SK-N-DZ (cell line): ENCODE measurements at regions not wholly inside any gene's neighbourhood (a gene's known extent, or its start where the extent isn't known, plus 50 kb on each side); places are given as distances from the start of the nearest gene placed in this dataset.
"Not testable (repeated sequence)": the region's sequence is repeated elsewhere in the genome, so short reads cannot be mapped to it uniquely, and the experiment has no call there.

Experiments used
- DNase-seq: peaks from one replicate; pipeline ENCODE4 v3.0.0-alpha.2; 2015; ENCODE audit warnings: low spot score

DNA sequence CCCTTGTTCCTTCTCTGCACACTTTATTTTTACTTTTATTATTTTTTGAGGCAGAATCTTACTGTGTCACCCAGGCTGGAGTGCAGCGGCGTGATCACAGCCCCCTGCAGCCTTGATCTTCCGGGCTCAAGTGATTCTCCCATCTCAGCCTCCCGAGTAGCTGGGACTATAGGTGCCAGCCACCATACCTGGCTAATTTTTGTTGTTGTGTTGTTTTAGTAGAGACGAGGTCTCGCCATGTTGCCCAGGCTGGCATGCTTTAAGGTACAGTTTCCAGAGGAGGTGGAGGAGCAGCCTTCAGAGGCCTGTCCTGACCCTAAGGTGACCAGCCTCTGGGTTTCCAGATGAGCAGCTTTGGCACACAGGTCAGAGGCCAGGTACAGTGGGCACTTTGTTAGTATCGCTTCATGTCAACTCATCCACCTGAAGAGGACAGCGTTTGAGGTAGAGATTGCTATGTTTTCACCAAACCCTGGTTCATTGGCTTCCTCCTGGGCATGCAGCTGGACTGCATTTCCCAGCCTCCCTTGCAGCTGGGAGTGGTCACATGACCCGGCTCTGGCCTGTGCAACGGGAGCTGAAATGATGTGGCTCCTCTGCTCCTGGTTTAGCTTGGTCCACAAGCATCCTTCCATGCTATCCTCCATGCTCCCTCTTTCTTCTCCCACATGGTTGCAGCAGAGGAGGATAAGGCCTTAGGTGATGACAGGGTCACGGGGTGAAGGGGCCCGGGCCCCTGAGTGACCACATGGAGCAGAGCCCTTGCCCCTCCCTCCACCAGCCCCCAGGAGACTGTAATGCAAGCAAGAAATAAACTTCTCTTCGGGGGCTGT, 139.3 kb upstream of the IER5L start:
- peak; percentile 78 for DNase-seq

DNA sequence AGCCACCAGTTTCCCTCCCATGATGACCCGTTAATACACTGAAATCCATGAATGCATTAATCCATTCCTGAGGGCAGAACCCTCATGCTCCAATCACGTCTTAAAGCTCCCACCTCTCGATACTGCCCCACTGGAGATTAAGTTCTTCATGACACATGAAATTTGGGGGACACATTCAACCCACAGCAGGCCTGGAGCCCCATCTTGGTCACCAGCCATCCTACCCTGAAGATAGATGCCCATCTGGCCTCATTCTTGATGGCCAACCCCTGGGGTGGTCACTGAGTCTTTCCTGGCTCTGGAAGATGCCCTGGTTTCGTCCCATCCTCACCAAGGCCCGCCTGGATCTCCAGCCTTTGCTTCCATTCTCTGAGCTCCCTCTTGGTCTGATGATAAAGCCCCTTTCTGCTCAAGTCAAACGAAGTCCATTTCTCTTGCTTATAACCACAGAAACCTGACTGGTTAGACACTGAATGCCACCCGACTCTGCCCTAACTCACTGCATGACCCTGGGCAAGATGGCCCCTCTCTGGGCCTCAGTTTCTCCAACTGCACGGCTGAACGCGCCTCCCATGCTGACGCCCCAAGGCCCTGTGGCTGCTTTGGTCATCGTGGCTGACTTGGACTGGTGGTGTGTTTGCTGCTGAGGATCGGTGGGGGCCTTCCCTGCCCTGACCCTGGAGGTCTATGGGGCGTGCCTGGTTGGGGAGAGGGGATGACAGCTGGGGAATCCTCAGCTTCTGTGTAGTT, 138.4 kb upstream of the IER5L start:
- DNase-seq, result no peak

DNA sequence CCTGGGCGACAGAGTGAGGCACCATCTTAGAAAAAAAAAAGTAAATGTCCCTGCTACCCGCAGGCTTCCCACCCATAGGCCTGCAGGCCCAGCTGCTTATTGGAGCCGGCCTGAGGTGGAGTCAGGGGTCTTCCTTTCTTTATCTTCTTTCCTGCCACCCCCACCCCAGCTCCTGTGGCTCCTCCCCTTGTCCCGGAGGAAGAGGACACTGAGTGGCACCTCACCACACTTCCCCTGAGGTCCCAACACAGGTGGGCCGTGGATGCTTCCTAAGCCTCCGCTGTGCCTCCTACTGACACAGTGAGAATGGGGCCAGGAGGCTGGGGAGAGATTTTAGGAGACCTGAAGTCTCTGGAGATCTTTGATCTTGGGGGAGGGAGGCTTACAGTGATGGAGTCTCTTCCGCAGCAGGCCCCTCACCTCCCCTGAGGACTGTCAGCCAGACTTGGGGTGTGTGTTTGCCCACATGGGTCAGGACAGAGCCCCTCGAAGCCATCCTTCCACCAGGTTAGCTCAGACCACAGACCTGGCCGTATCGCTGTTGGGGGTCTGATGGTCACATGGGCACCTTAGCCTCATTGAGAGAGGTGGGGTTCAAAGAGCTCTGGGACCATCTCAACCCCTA, 135.4 kb upstream of the IER5L start:
- DNase-seq, result no peak

DNA sequence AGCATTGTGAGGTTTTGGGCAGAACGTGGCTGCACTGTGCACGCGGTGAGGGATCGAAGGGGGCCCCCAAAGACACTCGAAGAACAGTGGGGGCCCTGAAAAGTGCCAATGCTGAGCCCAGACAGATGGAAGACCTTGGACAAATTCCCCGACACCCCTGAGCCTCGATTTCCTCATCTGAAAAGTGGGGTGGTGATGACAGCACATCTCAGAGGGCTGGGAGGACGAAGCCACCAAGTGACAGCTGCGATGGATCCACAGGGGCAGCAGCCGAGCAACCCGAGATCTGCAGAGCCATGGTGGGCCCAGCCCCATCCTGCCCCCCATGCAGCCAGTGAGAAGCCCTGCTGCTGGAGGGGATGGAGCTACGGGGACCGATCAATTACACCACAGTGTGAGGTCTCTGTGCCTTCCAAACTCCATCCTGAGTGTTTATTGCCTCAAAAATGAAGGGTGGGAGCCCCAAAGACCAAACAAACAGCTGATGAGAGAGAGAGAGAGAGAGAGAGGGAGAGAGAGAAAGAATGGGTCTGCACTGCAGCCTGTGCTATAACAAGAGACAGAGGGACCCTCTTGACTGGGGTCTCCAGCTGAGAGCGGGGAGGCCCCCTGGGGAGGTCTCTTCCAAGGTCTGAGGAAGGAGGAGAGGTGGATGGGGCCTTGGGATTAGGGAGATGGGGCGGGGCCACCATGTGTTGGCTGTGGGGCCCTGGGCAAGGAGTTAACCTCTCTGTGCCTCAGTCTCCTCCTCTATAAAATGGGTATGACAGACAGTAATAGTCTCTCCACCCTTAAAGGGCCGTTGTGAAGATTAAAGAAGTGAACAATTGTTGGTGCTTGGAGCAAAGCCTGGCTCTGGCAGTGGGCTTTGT, 134.4 kb upstream of the IER5L start:
- no peak for DNase-seq

DNA sequence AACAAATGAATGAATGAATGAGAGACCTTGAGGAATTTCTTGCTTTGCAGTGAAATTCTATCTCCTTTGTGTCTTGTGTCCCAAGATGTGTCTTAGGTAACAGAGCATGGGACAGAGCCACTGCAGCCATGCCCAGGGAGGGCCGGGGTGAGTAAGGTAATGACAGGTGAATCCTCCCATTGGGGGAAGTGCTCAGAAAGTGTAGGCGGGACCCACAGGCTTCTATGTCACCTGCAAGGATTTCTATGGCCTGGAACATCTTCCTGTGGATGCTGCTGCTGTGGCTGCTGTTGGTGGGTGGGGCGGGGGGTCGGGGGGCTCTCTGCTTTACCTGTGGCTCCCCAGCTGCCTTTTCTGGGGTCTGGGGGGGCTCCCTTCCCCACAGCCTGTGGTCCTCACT, 133.6 kb upstream of the IER5L start:
- DNase-seq, result no peak

DNA sequence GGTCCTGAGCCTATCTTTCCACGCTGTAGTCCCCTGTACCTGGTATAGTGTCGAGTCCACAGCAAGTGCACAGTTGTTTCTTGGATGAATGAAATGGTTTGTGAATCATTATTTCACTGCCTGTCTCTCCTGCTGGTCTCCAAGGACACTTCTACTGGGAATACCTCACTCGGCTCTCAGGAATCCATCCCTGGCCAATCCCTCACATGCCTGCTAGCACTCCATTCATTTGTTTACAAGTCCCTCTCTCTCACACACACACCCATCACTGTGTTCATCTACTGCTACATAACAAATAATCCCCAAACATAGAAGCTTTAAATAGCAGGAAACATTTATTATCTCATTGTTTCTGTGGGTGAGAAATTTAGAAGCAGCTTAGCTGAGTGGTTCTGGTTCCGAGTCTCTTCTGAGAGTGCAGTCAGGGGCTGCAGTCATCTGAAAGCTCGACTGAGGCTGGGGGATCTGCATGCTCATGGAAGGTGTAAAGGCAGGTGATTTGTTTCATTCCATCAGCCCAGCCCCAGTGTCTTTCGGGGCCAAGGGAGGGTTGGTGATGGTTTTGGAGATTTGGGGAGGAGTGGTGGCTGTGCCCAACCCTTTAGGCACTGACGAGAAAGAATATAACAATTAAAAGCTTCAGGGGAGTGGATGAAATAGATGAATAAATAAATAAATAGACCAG, 132.7 kb upstream of the IER5L start:
- DNase-seq, result no peak

DNA sequence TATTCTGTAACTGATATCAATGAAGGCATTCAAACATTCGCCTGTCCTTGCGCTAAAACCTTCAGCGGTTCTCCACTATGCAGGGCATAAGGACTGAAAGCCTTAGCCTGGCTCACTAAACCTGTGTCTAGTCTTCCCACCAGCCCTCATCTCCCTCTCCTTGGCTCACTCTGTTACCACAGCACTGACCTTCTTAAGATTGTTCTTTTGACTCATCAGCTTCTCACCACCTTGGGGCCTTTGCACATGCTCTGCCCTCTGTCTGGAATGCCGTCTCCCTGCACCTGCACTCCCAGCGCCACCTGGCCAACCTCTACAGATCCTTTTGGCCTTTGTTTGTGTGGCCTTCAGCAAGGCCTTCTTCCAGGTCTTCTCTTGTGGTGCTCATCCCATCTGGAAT, 131.8 kb upstream of the IER5L start:
- no peak for DNase-seq

DNA sequence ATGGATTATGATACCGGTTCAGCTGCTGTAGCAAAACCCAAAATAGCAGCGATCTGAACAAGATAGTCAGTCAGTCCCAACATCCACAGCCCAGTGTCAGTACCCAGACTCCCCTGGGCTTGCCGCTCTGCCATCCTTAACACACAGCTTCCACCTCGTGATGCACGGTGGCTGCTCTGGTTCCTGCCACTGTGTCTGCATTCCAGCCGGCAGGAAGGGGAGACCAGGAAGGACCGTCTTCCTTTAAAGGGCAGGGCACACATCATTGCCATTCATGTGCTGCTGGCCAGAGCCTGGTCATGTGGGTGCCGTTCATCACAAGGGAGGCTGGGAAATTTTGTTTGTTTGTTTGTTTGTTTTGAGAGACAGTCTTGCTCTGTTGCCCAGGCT, 131.0 kb upstream of the IER5L start:
- no peak for DNase-seq

DNA sequence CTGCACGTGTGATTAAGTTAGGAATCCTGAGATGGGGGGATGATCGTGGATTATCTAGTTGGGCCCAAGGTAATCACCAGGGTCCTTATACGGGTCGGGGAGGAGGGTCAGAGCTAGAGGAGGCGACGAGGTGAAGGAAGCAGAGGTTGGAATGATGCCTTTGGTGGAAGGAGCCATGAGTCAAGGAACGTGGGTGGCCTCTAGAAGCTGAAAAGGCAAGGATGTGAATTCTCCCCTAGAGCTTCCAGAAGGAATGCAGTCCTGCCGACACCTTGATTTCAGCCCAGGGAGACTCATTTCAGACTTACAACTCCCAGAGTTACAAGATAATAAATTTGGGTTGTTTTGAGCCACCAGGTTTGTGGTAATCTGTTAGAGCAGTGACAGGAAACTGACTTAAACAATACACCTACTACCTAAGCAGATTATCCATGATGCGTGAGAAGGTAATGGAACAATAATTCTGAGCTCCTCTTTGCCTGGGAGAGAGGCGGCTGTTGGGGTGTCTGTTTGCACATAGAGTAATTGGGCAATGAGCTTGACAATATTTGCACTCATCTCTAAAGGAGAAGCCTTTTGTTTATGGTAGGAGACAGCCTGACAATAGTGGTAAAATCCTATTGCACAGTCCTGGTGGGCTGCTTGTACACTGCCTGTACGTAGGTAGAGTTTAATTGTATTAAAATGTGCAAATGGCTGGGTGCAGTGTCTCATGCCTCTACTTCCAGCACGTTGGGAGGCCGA, 129.3 kb upstream of the IER5L start:
- no peak for DNase-seq

DNA sequence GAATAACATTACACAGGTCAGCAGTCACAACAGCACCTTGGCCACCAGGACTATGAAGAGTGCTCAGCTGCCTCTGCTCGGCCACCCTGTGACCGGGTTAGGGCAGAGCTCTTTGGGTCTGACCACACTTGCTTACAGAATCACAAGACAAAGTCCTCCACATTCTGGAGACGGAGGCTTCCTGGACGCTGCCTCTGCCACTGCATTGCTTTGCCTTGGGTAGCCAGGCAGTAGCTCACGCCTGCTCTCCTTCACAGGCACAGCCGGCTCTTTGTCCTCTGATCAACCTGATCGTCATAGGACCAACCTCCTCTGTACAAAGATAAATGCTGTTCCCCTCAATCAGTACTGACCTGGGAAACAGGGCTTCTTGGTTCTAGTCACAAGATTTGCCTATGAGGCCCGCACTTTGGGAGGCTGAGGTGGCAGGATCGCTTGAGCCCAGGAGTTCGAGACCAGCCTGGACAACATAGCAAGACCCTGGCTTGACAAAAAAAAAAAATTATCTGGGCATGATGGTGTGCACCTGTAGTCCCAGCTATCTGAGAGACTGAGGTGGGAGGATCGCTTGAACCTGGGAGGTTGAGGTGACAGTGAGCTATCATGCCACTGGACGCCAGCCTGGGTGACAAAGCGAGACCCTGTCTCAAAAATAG, 128.4 kb upstream of the IER5L start:
- DNase-seq, result no peak

DNA sequence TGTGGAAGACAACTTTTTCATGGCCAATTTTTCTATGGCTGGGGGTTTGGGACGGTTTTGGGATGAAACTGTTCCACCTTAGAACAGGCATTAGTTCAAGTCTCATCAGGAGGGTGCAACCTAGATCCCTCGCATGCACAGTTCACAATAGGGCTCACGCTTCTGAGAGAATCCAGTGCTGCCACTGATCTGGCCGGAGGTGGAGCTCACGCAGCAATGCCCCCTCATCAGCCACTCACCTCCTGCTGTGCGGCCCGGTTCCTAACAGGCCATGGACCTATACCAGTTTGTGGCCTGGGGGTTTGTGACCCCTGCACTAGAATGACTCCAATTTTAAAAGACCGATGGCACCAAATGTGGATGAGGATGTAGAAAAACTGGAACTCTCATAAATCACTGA, 127.2 kb upstream of the IER5L start:
- DNase-seq, result no peak

DNA sequence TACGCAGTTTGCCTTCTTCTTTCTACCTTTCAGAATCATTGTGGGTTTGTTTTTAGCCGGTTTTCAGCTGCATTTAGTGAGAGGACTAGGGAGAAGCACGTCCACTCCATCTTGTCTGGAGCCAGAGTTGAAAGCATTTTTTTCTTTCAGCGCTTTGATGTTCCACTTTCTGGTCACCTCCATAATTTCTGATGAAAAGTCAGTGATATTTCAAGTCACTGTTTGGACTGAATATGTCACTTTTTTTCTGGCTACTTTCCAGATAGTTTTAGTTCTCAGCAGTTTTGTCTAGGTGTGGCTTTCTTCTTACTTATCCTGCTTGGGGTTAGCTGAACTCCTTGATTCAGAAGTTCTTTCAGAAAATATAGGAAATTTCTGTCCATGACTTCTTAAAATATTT, 123.9 kb upstream of the IER5L start:
- no peak for DNase-seq

DNA sequence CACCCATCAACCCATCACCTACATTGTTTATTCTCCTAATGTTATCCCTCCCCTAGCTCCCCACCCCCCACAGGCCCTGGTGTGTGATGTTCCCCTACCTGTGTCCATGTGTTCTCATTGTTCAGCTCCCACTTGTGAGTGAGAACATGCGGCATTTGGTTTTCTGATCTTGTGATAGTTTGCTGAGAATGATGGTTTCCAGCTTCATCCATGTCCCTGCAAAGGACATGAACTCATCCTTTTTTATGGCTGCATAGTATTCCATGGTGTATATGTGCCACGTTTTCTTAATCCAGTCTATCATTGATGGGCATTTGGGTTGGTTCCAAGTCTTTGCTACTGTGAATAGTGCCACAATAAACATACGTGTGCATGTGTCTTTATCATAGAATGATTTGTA, 118.1 kb upstream of the IER5L start:
- not testable (repeated sequence) for DNase-seq

DNA sequence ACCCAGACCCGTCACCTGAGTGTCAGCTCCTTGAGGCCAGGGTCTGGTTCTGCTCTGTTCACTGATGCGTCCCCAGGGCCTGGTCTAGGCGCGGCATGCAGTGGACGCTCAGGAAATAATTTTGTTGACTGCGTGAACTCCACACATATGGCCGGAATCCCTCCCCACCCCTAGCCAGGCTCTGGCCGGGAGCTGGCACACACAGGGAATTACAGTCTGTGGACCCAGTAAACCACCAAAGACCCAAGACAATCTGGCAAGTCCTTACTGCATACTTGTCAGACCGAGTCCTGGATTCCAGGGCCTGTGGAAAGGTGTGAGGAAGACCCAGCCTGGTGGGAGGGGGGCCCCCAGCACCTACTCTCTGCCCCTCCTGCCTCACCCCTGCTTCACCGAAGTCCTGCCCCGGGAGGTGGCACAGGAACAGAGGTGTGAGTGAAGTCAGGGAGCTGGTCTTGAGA, 113.0 kb upstream of the IER5L start:
- DNase-seq, result no peak

DNA sequence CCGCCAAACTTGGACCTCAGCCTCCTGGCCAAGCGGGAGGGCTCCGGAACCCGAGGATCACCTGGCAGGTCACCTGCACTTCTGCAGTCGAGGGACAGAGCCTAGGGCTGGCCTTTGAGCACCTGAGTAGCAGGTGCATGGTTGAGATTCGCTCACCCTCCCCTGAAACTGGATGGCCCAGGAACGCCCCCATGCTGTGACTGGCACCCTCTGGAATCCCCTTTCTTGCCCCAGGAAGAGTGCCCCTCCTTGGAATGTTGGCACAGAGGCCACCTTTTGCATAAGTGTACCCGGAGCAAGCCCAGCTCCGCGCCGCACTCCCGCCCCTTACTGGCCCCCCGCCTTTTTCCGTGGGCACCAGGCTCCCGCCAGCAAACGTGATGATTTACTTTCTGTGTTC, 112.5 kb upstream of the IER5L start:
- DNase-seq, result no peak

DNA sequence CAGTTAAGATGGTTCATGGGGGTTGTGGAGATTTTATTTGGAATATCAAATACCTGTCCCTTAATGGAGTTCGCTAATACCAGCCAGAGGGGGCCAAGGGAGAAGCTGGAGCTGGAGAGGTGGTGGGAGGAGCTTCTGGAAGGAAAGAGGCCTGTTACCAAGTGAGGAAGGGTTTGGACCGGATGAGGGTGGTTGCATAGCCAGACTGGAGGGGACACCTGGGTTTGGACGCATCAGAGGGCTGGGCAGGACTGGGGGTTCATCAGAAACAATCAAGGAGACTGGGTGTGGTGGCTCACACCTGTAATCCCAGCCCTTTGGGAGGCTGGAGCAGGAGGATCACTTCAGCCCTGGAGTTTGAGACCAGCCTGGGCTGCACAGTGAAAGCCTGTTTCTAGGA, 111.8 kb upstream of the IER5L start:
- no peak for DNase-seq

DNA sequence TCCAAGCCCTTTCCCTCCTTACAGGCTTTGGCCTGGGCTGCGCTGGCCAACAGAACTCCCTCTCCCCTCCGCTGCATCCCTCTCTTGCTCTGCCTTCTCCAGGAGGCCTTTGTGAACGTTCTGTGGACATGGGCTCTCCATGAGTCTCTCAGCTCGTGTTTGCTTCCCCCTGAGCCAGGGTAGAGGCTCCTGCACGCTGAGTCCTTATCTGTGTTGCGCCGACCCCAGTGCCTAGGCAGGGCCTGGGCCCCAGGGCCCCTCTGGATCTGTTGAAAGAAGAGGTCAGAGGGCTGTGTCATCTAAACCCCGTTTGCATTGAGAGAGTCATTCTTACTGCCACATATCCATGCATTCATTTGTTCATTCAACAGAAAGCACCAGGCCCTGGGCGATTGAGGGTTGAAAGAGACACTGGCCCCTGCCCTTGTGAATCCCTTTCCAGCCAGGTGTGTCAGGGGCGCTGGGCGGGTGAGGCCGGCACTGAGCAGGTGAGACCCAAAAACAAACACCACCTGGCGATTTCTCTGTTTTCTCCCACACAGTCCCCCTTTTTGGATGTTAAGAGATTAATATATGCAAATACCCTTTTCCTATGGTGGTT, 111.2 kb upstream of the IER5L start:
- DNase-seq, result no peak

DNA sequence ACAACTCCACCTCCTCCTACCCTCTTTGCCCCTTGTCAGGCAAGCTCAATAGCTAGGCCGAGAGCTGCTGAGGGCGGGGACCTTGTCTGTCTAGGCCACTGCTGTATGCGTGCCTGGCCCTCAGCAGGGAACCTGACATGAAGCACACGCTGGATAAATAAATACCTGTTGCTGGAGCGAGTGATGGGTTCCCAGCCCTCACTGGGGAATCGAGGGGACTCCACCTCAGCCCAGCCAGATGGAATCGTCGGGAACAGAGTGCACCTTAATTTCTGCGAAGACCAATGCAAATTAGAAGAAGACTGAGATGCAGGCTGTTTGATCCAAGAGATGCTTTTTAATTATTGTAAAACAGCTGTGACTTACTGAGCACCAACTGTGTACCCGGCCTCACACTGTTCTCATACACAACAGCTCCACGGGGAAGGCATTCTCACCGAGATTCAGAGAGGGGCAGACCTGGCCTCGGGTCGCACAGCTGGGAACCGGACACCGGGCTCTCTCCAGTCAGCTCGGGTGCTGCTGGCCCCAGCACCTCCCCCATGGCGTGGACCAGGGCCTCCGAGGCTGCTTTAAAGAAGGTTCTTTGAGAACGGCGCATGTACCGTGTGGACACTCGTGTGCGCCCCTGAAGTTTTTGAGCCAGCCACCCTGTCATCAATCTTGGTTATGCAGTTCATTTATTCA, 109.7 kb upstream of the IER5L start:
- no peak for DNase-seq
